ENCODE measurements at regions not wholly inside any gene's neighbourhood (a gene's known extent, or its start where the extent isn't known, plus 50 kb on each side); places are given as distances from the start of the nearest gene placed in this dataset.

DNA sequence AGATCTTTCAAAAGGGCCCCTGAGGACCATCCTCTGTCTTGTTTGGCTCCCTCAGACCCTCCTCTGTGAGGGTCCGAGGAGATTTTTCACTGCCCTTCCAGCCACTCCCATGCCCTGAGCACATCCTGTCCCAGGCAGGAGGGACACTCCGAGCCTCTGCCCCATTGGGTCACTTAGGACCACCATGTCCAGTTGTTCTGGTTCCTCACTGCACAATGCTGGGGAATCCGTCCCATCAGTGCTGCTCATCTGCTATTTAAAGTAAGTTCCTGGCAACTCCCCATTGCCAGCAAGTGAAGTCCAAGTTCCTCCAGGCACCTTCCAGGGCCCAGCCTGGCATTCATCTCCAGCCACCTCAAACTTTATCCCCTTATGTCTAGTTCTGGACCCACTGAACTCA, 117.5 kb upstream of the GRIK3 start:
- TF ChIP-seq, protein P1, sequence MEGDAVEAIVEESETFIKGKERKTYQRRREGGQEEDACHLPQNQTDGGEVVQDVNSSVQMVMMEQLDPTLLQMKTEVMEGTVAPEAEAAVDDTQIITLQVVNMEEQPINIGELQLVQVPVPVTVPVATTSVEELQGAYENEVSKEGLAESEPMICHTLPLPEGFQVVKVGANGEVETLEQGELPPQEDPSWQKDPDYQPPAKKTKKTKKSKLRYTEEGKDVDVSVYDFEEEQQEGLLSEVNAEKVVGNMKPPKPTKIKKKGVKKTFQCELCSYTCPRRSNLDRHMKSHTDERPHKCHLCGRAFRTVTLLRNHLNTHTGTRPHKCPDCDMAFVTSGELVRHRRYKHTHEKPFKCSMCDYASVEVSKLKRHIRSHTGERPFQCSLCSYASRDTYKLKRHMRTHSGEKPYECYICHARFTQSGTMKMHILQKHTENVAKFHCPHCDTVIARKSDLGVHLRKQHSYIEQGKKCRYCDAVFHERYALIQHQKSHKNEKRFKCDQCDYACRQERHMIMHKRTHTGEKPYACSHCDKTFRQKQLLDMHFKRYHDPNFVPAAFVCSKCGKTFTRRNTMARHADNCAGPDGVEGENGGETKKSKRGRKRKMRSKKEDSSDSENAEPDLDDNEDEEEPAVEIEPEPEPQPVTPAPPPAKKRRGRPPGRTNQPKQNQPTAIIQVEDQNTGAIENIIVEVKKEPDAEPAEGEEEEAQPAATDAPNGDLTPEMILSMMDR (IDR thresholded peaks at IDR 0.05; ENCODE audit: insufficient read depth, low read length, poor library complexity, severe bottlenecking), result no peak
- TF ChIP-seq EZH2phosphoT487 (conservative IDR thresholded peaks at IDR 0.05; ENCODE audit: low read length), result no peak

All from SU-DHL-6 (cell line).